ENCODE measurements at regions not wholly inside any gene's neighbourhood (a gene's known extent, or its start where the extent isn't known, plus 50 kb on each side); places are given as distances from the start of the nearest gene placed in this dataset.

- DNase-seq (ENCODE audit: low read depth in 2 of 2) = no peak
Measured at GRCh38 chr6:122118945-122119506, 280.4 kb upstream of the HSF2 start.

DNA sequence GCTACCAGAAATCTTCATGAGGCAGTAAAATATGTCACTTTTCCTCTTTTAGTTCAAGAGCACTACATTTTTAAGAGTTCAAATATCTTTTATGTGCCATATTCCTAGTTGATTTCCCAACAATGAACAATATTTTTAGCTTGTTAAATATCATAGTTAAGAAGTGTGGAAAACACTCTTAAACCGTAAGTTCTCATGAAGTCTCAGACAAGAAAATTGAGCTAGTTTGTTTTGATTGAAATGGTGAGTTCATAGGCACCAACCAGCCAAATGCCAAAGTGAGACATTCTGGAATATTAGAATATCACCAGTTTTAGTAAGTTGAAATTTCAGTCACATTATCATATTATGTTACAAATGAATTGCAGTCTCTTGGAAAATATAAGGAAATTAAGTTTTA lies 277.2 kb upstream of the HSF2 start:
- DNase-seq (ENCODE audit: low read depth in 2 of 2) = no peak

DNA sequence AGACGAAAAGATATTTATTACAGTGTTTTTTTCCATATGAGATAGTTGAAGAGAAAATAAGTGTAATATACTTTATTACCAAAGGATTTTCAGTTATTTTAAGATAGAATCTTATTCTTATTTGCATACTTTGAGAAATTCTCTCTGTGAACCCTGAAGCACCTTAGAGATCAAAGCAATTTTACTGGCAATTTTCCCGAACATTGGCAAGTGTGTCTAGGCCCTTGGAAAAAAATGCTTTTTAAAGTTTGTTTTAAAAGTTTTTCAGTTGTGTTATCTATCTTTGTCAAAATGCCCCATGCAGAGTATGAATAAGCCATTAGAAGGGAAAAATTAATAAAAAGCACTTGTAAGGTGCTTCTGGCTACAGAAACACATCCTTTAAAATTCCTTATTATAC lies 276.8 kb upstream of the HSF2 start:
- DNase-seq (ENCODE audit: low read depth in 2 of 2) = no peak

DNA sequence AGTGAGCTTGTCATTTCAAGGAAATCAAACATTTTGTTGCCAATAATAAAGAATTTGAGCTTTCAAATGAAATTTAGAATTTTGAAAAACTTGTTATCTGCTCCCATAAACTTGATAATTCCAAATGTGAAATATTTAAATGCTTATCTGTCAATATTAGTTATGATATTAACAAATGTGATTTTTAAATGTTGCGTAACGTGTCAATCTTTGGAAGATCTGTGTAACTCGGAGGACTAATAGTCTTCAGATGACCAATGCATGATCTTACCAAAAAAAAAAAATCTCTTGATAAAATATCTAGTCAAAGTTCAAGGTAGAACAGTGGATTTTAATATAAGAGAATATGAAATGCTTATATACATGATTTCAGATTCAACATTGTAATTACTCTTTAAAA lies 274.5 kb upstream of the HSF2 start:
- no peak for DNase-seq (ENCODE audit: low read depth in 2 of 2)

GRCh38 chr6:122126894-122127293 lies 272.6 kb upstream of the HSF2 start:
- no peak for DNase-seq (ENCODE audit: low read depth in 2 of 2)

DNA sequence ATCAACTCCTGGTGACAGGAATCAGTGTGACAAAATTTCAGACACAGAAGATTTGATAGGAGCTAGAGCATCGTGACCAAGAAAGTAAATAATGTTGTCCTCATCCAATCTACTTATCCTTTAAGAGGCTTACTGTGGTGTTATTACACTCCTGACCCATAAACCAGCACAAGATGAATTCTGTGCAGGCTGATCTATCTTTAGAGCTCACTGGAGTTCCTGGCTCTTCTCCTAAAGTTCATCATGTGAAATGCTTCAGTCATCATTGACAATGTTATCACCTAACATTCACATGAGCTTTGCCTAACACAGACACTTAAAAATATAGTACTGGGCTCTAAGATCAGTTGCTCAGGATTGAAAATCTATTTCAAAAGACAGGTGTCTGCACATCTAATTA lies 271.0 kb upstream of the HSF2 start:
- no peak for DNase-seq (ENCODE audit: low read depth in 2 of 2)

DNA sequence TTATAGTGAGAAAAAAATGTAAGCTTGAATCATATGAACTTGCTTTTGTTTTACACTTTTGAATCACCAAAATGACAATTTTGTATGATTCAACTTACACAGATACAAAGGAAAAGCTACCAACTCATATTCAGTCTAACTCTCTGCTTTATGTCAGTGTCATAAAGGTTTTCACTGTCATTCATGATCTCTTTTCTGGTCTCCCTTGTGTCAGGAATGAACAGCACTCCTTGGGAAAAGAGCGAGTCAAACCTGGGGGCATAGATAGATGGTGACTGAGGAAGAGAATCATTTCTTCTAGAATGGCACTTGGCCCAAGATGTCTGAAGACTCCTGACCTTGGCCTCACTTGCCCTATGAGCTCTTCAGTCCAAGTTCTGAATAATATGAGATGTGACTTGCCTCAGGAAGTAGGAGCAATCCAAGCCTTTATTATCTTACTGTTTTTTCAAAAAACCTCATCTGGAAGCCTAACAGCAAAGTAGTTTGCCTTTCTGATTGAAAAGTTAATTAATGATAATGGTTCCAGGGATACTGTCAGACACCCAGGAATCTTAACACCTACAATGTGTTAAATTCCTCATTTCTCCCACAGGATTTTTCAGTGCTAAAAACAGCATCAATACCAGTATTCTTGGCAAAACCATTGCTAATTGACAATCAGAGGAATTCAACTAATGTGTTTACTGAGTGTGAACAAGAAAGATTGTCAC lies 270.0 kb upstream of the HSF2 start:
- DNase-seq (ENCODE audit: low read depth in 2 of 2) = no peak

- DNase-seq (ENCODE audit: low read depth in 2 of 2) = no peak
Measured at GRCh38 chr6:122130026-122130348, 269.5 kb upstream of the HSF2 start.

GRCh38 chr6:122130518-122130917 lies 268.9 kb upstream of the HSF2 start:
- no peak for DNase-seq (ENCODE audit: low read depth in 2 of 2)

DNA sequence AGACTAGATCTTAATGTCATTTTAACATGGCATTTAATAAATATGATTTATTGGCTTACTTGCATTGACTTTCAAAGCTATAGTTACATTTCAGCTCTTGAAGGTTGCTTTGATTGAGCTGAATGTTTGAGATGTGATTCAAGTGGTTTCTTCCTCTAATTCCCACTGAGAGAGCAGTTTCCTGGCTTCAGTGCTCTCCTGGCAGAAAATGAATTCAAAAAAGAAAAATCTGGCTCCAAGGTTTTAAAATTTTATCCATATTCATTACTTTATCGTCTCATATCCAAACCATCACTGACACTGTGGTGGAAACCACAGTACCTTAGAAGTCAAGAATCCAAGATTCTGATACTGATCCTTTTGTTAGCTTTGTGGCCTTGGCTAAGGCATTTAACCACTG lies 263.1 kb upstream of the HSF2 start:
- no peak for DNase-seq (ENCODE audit: low read depth in 2 of 2)

DNA sequence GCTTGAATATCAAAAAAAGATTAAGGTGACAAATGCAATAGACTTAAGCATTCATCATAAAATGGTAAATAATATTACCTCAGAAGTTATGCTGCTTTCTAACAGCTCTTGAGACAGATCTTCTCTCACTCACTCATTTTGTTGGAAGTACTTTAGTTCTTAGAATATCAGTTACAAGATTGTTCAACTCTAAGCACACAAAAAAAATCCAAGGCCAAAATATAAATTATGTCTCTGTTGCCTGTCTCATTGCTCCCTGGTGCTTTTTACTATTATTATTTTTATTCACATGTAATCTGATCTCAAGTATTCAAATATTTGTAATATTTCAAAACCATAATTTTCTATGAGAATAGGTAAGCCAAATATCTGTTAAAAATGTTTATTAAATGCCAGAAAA lies 259.4 kb upstream of the HSF2 start:
- DNase-seq (ENCODE audit: low read depth in 2 of 2) = no peak

DNA sequence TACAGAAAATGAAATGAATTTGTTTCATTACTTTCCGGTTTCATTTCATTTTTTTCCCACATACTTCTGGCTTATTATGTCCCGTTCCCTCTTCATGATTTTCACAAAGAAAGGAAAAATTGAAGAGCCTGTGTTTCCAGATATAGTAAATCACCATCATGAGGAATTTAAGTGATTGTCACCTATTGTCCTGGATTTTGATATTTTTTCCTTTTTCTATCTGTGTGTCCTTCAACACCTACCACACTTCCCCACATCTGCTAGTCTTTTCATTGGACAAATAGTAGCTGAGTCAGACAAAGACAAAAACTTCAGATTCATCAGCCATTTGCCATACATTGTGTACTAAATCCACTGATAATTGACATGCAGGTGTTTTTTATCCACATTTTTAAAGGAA lies 258.2 kb upstream of the HSF2 start:
- no peak for DNase-seq (ENCODE audit: low read depth in 2 of 2)

DNA sequence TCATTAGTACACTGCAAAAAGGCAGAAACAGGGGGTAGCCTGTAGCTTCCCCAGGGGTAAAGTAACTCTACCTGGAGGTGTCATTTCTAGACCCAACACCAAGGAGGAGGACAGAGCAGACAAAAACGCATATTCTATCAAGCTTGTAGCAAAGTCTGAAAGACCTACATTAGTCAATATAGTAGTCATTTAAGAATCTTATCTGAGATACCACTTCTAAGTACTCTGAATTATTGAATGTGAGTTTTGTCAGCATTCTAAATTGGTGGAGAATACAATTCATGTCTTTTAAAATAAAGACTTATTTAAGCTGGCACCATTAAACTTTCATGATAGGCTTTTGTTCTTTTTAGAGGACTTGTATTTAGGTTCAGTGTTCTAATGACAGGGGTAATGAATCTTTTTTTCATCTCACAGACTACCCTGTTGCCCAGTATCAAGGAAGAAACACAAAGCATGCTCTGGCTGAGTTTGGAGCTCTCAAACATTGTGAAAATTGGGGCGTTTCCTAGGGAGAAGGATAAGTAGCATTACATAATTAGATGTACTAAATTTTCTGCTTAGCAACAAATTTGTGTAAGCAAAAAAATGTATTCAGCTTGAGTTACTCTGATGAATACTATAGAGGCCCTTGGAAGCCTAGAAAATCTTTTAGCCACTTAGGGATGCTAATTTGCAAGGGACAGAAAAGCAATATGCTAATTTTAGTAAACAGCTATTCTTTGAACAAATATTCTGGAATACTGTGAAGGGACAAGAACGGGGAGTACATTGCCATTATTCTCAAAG lies 255.4 kb upstream of the HSF2 start:
- no peak for DNase-seq (ENCODE audit: low read depth in 2 of 2)

GRCh38 chr6:122145246-122145645 lies 254.2 kb upstream of the HSF2 start:
- DNase-seq (ENCODE audit: low read depth in 2 of 2) = no peak

DNA sequence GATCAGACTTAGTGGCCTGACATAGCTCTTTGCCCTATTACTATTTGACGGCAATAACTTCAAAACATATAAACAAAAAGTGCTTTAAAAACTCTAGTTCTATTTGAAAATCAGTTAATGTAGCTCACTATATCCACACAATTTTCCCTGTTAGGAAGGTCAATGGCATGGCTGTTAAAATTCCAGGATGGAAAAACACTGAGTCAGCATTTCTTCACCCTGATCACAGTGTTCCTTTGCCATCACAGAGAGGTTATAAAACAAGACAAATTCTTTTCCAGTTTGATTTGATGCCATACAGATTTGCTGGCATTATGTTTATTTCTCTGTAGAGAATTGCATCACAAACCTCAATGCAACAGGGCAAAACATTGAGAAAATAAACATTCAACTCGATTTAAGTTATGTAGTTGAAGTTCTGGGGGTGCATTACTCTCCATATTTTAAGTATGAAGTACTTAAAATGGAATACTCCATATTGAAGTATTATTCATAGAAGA lies 253.7 kb upstream of the HSF2 start:
- DNase-seq (ENCODE audit: low read depth in 2 of 2) = no peak

- no peak for DNase-seq (ENCODE audit: low read depth in 2 of 2)
Measured at GRCh38 chr6:122147291-122147690, 252.2 kb upstream of the HSF2 start.

GRCh38 chr6:122151066-122151465 lies 248.4 kb upstream of the HSF2 start:
- no peak for DNase-seq (ENCODE audit: low read depth in 2 of 2)

- no peak for DNase-seq (ENCODE audit: low read depth in 2 of 2)
Measured at GRCh38 chr6:122151763-122152162, 247.7 kb upstream of the HSF2 start.

DNA sequence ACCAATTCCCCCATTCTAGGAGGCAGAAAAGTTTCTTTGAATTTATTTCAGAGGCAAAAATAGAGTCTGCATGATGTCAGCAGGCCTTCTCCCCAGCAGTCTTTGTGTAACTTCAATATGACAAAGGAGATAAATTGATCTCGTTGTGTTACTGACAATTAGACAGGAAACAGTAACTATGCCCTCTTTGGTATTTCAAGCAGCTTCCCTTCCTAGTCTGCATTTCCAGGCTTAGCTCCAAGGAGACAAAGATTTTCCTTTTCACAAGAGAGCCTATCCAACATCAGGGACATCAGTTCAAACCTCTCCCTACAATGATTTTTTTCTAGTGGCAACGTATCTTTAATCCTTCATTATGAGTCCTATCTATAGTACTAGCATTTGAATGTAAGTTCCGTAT lies 245.9 kb upstream of the HSF2 start:
- DNase-seq (ENCODE audit: low read depth in 2 of 2) = no peak

GRCh38 chr6:122154155-122154554 lies 245.3 kb upstream of the HSF2 start:
- DNase-seq (ENCODE audit: low read depth in 2 of 2) = no peak

- DNase-seq (ENCODE audit: low read depth in 2 of 2) = no peak
Measured at GRCh38 chr6:122154912-122155575, 244.4 kb upstream of the HSF2 start.

DNA sequence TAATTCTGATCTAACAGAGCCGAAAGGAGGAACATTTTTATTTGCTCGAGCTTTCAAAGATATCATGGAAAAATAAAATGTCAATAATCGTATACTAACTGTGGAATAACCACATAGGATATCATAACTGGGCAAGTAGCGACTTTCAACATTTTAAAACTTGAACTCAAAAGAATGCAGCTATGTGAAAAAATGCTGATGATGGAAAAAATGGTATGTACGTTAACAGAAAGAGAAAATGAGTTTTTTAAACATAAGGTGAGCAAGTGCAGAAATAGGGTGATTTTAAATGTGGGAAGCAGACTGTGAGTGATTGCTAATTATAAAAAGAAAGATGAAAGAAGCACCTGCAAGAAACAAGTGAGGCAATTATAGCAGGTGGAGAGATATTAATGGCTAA lies 238.3 kb upstream of the HSF2 start:
- DNase-seq (ENCODE audit: low read depth in 2 of 2) = no peak

- no peak for DNase-seq (ENCODE audit: low read depth in 2 of 2)
Measured at GRCh38 chr6:122165014-122165413, 234.4 kb upstream of the HSF2 start.
